Liver (tissue), 8 donors: ENCODE measurements at regions not wholly inside any gene's neighbourhood (a gene's known extent, or its start where the extent isn't known, plus 50 kb on each side); places are given as distances from the start of the nearest gene placed in this dataset.

Experiments
- DNase-seq: peaks from one replicate; pipeline ENCODE4 v3.0.0-alpha.2; 2017; ENCODE audit warnings: low spot score
- H3K27ac ChIP-seq, 2 donors: one replicate each; pipeline ENCODE4 v1.7.0; 2013; ENCODE audit warnings: inconsistent platforms in 2 of 2, low read length in 2 of 2, control low read depth in 1 of 2, low read depth in 1 of 2, mild to moderate bottlenecking in 1 of 2
- H3K27me3 ChIP-seq, 4 donors: one replicate each; pipeline versions ENCODE4 v1.6.1 to v1.7.0; 2013; ENCODE audit warnings: low read length in 3 of 4, inconsistent platforms in 1 of 4, mild to moderate bottlenecking in 1 of 4, moderate library complexity in 1 of 4; ENCODE audit not compliant: control insufficient read depth in 4 of 4, insufficient read depth in 4 of 4
- H3K36me3 ChIP-seq, 4 donors: one replicate each; pipeline versions ENCODE4 v1.6.1 to v1.7.0; 2013; ENCODE audit warnings: low read length in 3 of 4, mild to moderate bottlenecking in 3 of 4, low read depth in 1 of 4, moderate library complexity in 1 of 4; ENCODE audit not compliant: control insufficient read depth in 4 of 4, insufficient read depth in 3 of 4
- H3K4me1 ChIP-seq, 4 donors: one replicate each; pipeline versions ENCODE4 v1.6.1 to v1.7.0; 2013; ENCODE audit warnings: low read length in 3 of 4, mild to moderate bottlenecking in 3 of 4, moderate library complexity in 1 of 4; ENCODE audit not compliant: control insufficient read depth in 4 of 4, insufficient read depth in 4 of 4
- H3K4me3 ChIP-seq, 3 donors: one replicate each; pipeline versions ENCODE4 v1.6.1 to v1.7.0; 2013; ENCODE audit warnings: low read length in 3 of 3, control low read depth in 1 of 3, low read depth in 1 of 3, mild to moderate bottlenecking in 1 of 3
- H3K9ac ChIP-seq, 2 donors: one replicate each; pipeline ENCODE4 v1.7.0; 2013; ENCODE audit warnings: low read length in 2 of 2, mild to moderate bottlenecking in 2 of 2, moderate library complexity in 2 of 2, control low read depth in 1 of 2, low read depth in 1 of 2
- H3K9me3 ChIP-seq, 4 donors: one replicate each; pipeline versions ENCODE4 v1.6.1 to v1.7.0; 2013; ENCODE audit warnings: low read length in 3 of 4; ENCODE audit not compliant: control insufficient read depth in 4 of 4
- ATF3 ChIP-seq: IDR thresholded peaks from 2 replicates; pipeline ENCODE4 v1.6.1; 2016; ENCODE audit warnings: antibody characterized with exemption
- CTCF ChIP-seq: fragments of 150-350 bp; IDR thresholded peaks from 2 replicates; pipeline ENCODE4 v1.5.1; 2017; ENCODE audit warnings: improper control_type of control experiment, low read depth, low read length; ENCODE audit not compliant: missing input control
- EGR1 ChIP-seq, 2 donors: IDR thresholded peaks; 2 replicates each; pipeline ENCODE4 v1.6.1; 2016 to 2018; ENCODE audit warnings: antibody characterized with exemption in 2 of 2, low read depth in 2 of 2
- FOXA1 ChIP-seq: IDR thresholded peaks from 2 replicates; pipeline ENCODE4 v1.6.1; 2016; ENCODE audit warnings: antibody characterized with exemption
- FOXA2 ChIP-seq: IDR thresholded peaks from 2 replicates; pipeline ENCODE4 v1.6.1; 2016; ENCODE audit warnings: antibody characterized with exemption
- GABPA ChIP-seq, 2 donors: IDR thresholded peaks in 1 of 2; conservative IDR thresholded peaks in 1 of 2; 2 replicates each; pipeline ENCODE4 v1.6.1; 2016; ENCODE audit warnings: antibody characterized with exemption in 2 of 2, mild to moderate bottlenecking in 1 of 2, moderate library complexity in 1 of 2
- HNF4A ChIP-seq, 2 donors: conservative IDR thresholded peaks; 2 replicates each; pipeline ENCODE4 v1.6.1; 2016; ENCODE audit warnings: antibody characterized with exemption in 2 of 2, mild to moderate bottlenecking in 2 of 2
- HNF4G ChIP-seq: IDR thresholded peaks from 2 replicates; pipeline ENCODE4 v1.6.1; 2016; ENCODE audit warnings: antibody characterized with exemption
- JUND ChIP-seq, 2 donors: IDR thresholded peaks; 2 replicates each; pipeline ENCODE4 v1.6.1; 2016; ENCODE audit warnings: antibody characterized with exemption in 2 of 2
- NR2F2 ChIP-seq: IDR thresholded peaks from 2 replicates; pipeline ENCODE4 v1.6.1; 2016; ENCODE audit warnings: antibody characterized with exemption
- REST ChIP-seq: IDR thresholded peaks from 2 replicates; pipeline ENCODE4 v1.6.1; 2016; ENCODE audit warnings: antibody characterized with exemption, mild to moderate bottlenecking
- RXRA ChIP-seq, 2 donors: IDR thresholded peaks; 2 replicates each; pipeline ENCODE4 v1.6.1; 2017 to 2018; ENCODE audit warnings: antibody characterized with exemption in 2 of 2, mild to moderate bottlenecking in 1 of 2
- SP1 ChIP-seq: IDR thresholded peaks from 2 replicates; pipeline ENCODE4 v1.6.1; 2018; ENCODE audit warnings: antibody characterized with exemption, mild to moderate bottlenecking
- TAF1 ChIP-seq: conservative IDR thresholded peaks from 2 replicates; pipeline ENCODE4 v1.6.1; 2016; ENCODE audit warnings: antibody characterized with exemption, mild to moderate bottlenecking
- YY1 ChIP-seq: IDR thresholded peaks from 2 replicates; pipeline ENCODE4 v1.6.1; 2016; ENCODE audit warnings: antibody characterized with exemption, mild to moderate bottlenecking
- WGBS: extraction: QIAGEN DNeasy Blood & Tissue Kit; methylation state at CpG from one replicate; pipeline ENCODE4 v1.1.7; 2013; 5-methylcytosine and 5-hydroxymethylcytosine counted together
- TF ChIP-seq, protein P1 (sequence below): IDR thresholded peaks from 2 replicates; pipeline ENCODE4 v1.6.1; 2016; ENCODE audit warnings: antibody characterized with exemption
- TF ChIP-seq, protein P2 (sequence below): IDR thresholded peaks from 2 replicates; pipeline ENCODE4 v1.6.1; 2016; ENCODE audit warnings: antibody characterized with exemption
- donor health status: healthy.
- donor health status: healthy.
- donor health status: healthy.
- donor health status: healthy.
- donor health status: healthy.

GRCh38 chr4:81802285-81802846 is 330.7 kb upstream of the RASGEF1B start:
- WGBS, result 38% methylated on average over 5 of the region's 5 CpGs
- H3K27ac ChIP-seq, result no peak overlapping the region
- no peaks in the 10 kb centered on the region for H3K9me3 ChIP-seq
- no peaks in the 10 kb centered on the region for H3K36me3 ChIP-seq
- H3K9ac ChIP-seq, result no peak overlapping the region
- H3K4me1 ChIP-seq, result peaks cover 0 to 3% (median under 1%) of the 10 kb centered on the region in 4 donors
- H3K4me3 ChIP-seq, result no peak overlapping the region
- TF ChIP-seq HNF4G (peak; percentile 9), SP1 (peak; percentile 11), FOXA1 (no peak), JUND (IDR thresholded peaks at IDR 0.05) (no peak), HNF4A (conservative IDR thresholded peaks at IDR 0.05) (peak; percentile 84 to 89), ATF3 (no peak), EGR1 (IDR thresholded peaks at IDR 0.05; ENCODE audit: low read depth in 2 of 2) (no peak), RXRA (IDR thresholded peaks at IDR 0.05) (peak in 1 of 2 donors; percentile 26), CTCF (no peak)
- TF ChIP-seq, protein P1, sequence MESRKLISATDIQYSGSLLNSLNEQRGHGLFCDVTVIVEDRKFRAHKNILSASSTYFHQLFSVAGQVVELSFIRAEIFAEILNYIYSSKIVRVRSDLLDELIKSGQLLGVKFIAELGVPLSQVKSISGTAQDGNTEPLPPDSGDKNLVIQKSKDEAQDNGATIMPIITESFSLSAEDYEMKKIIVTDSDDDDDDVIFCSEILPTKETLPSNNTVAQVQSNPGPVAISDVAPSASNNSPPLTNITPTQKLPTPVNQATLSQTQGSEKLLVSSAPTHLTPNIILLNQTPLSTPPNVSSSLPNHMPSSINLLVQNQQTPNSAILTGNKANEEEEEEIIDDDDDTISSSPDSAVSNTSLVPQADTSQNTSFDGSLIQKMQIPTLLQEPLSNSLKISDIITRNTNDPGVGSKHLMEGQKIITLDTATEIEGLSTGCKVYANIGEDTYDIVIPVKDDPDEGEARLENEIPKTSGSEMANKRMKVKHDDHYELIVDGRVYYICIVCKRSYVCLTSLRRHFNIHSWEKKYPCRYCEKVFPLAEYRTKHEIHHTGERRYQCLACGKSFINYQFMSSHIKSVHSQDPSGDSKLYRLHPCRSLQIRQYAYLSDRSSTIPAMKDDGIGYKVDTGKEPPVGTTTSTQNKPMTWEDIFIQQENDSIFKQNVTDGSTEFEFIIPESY, result no peak
- no peak for DNase-seq
- peaks cover 0 to under 1% (median 0%) of the 10 kb centered on the region in 4 donors for H3K27me3 ChIP-seq

- no peaks in the 10 kb centered on the region for H3K36me3 ChIP-seq
- H3K27me3 ChIP-seq, result no peaks in the 10 kb centered on the region
- TF ChIP-seq ATF3, result no peak
- no peak for TF ChIP-seq EGR1 (IDR thresholded peaks at IDR 0.05; ENCODE audit: low read depth in 2 of 2)
- TF ChIP-seq FOXA2, result no peak
- TF ChIP-seq CTCF, result no peak
- TF ChIP-seq JUND (IDR thresholded peaks at IDR 0.05), result no peak
- no peak for TF ChIP-seq GABPA (IDR thresholded peaks at IDR 0.05 in 1 of 2, conservative IDR thresholded peaks at IDR 0.05 in 1 of 2)
- no peak for TF ChIP-seq RXRA (IDR thresholded peaks at IDR 0.05)
- TF ChIP-seq HNF4G, result no peak
- TF ChIP-seq TAF1, result no peak
- TF ChIP-seq, protein P1, result no peak
- no peak for TF ChIP-seq FOXA1
- TF ChIP-seq YY1, result no peak
- no peak for TF ChIP-seq REST
- no peak for TF ChIP-seq SP1
- no peak for TF ChIP-seq NR2F2
- TF ChIP-seq, protein P2, sequence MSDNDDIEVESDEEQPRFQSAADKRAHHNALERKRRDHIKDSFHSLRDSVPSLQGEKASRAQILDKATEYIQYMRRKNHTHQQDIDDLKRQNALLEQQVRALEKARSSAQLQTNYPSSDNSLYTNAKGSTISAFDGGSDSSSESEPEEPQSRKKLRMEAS, result no peak
- TF ChIP-seq HNF4A (conservative IDR thresholded peaks at IDR 0.05), result no peak
- no peak for DNase-seq
- H3K4me1 ChIP-seq, result peaks cover 0 to 2% (median 0%) of the 10 kb centered on the region in 4 donors
- WGBS, result 96% methylated on average over 1 of the region's 1 CpG
- H3K4me3 ChIP-seq, result no peak overlapping the region
- no peak overlapping the region for H3K27ac ChIP-seq
- no peaks in the 10 kb centered on the region for H3K9me3 ChIP-seq
- no peak overlapping the region for H3K9ac ChIP-seq
Observed at GRCh38 chr4:81799371-81799770, 327.7 kb upstream of the RASGEF1B start.
